ENCODE measurements at regions not wholly inside any gene's neighbourhood (a gene's known extent, or its start where the extent isn't known, plus 50 kb on each side); places are given as distances from the start of the nearest gene placed in this dataset.

- DNase-seq (ENCODE audit: low spot score) = no peak
Observed at GRCh38 chr17:83144421-83145357, 65.3 kb downstream of the METRNL start.

- DNase-seq (ENCODE audit: low spot score) = no peak
Observed at GRCh38 chr17:83145358-83145738, 65.9 kb downstream of the METRNL start.

- no peak for DNase-seq (ENCODE audit: low spot score)
Observed at GRCh38 chr17:83145831-83146230, 66.4 kb downstream of the METRNL start.

- no peak for DNase-seq (ENCODE audit: low spot score)
Observed at GRCh38 chr17:83146347-83146746, 66.9 kb downstream of the METRNL start.

GRCh38 chr17:83147280-83147679 lies 67.9 kb downstream of the METRNL start:
- DNase-seq (ENCODE audit: low spot score) = no peak

- DNase-seq (ENCODE audit: low spot score) = no peak
Observed at GRCh38 chr17:83148317-83149028, 69.1 kb downstream of the METRNL start.

GRCh38 chr17:83149029-83149725 lies 69.8 kb downstream of the METRNL start:
- no peak for DNase-seq (ENCODE audit: low spot score)

GRCh38 chr17:83149761-83150251 lies 70.4 kb downstream of the METRNL start:
- DNase-seq (ENCODE audit: low spot score) = no peak

GRCh38 chr17:83150369-83151055 lies 71.1 kb downstream of the METRNL start:
- no peak for DNase-seq (ENCODE audit: low spot score)

GRCh38 chr17:83151056-83151441 lies 71.6 kb downstream of the METRNL start:
- no peak for DNase-seq (ENCODE audit: low spot score)

GRCh38 chr17:83151442-83152226 lies 72.2 kb downstream of the METRNL start:
- no peak for DNase-seq (ENCODE audit: low spot score)

- no peak for DNase-seq (ENCODE audit: low spot score)
Observed at GRCh38 chr17:83152227-83152744, 72.9 kb downstream of the METRNL start.

GRCh38 chr17:83152745-83153611 lies 73.6 kb downstream of the METRNL start:
- no peak for DNase-seq (ENCODE audit: low spot score)

- DNase-seq (ENCODE audit: low spot score) = no peak
Observed at GRCh38 chr17:83153681-83154310, 74.4 kb downstream of the METRNL start.

- no peak for DNase-seq (ENCODE audit: low spot score)
Observed at GRCh38 chr17:83154311-83155127, 75.1 kb downstream of the METRNL start.

GRCh38 chr17:83155128-83156121 lies 76.0 kb downstream of the METRNL start:
- no peak for DNase-seq (ENCODE audit: low spot score)

- no peak for DNase-seq (ENCODE audit: low spot score)
Observed at GRCh38 chr17:83156408-83156807, 77.0 kb downstream of the METRNL start.
